ENCODE measurements at regions not wholly inside any gene's neighbourhood (a gene's known extent, or its start where the extent isn't known, plus 50 kb on each side); places are given as distances from the start of the nearest gene placed in this dataset.
A peak's percentile ranks its signal among the peaks of the same experiment; 100 is the strongest.

DNA sequence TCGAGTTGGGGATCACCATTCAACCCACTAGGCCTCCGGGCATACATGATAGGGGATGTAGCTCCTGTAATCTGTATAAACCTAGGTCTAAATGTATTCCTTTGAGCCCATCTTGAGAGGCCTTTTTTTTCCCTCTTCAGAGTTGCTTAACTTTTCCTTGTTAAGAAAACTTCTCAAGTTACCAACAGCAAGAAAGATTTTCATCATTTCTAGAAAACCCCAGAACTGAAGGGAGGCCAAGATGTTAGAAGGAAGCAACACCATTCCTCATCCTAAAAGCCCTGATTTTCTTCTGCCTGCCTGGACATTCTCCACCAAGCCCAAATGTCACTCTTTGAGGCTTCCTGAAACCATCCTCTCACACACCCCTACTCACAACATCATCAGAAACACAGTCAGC lies 79.4 kb downstream of the TMPRSS5 start:
- H3K36me3 ChIP-seq (ENCODE audit: control insufficient read depth in 2 of 4, insufficient read depth in 4 of 4, low read length in 3 of 4): no peaks in the 10 kb centered on the region
- H2BK120ac ChIP-seq (replicated peaks; ENCODE audit: low read depth, low read length): no peak overlapping the region
- H2BK12ac ChIP-seq (ENCODE audit: low read depth, low read length): peak overlapping the region; percentile 82; the same call in 1 of the 2 replicates
- no peaks in the 10 kb centered on the region for H3K9me3 ChIP-seq (ENCODE audit: insufficient read depth in 2 of 2, low read depth in 1 of 2, low read length in 1 of 2)
- H4K8ac ChIP-seq (ENCODE audit: extremely low read depth, insufficient read depth, low read length): no peak overlapping the region
- peak overlapping the region; percentile 7 for H4K91ac ChIP-seq (replicated peaks; ENCODE audit: insufficient read length, low read length)
- H4K5ac ChIP-seq (ENCODE audit: insufficient read length, low read depth, low read length): no peak overlapping the region
- H3K18ac ChIP-seq (ENCODE audit: extremely low read depth, low read length): no peak overlapping the region
- no peak overlapping the region for H3K9ac ChIP-seq (replicated peaks in 1 of 4; ENCODE audit: extremely low read depth in 1 of 4, low read depth in 3 of 4, low read length in 3 of 4)
- no peak overlapping the region for H3K23ac ChIP-seq (ENCODE audit: insufficient read length)
- H3K4me3 ChIP-seq (ENCODE audit: extremely low read depth in 1 of 4, insufficient read depth in 2 of 4, low read depth in 3 of 4, low read length in 4 of 4): no peak overlapping the region
- H3K4me2 ChIP-seq (ENCODE audit: insufficient read depth in 1 of 2, low read depth in 2 of 2, low read length in 2 of 2): no peak overlapping the region
- TF ChIP-seq CHD1 (IDR thresholded peaks at IDR 0.05; ENCODE audit: low read depth, low read length) (no peak), PHF8 (conservative IDR thresholded peaks at IDR 0.05; ENCODE audit: low read depth, low read length) (no peak), RFX5 (IDR thresholded peaks at IDR 0.05; ENCODE audit: borderline replicate concordance, low read depth, low read length) (no peak), ZNF274 (IDR thresholded peaks at IDR 0.05; ENCODE audit: borderline replicate concordance, extremely low read depth, low read length) (no peak), TAF7 (optimal IDR thresholded peaks at IDR 0.05; ENCODE audit: borderline replicate concordance, low read depth, low read length) (no peak)
- no peak overlapping the region for H3K27ac ChIP-seq (ENCODE audit: low read depth, low read length)
- no peak overlapping the region for H2BK5ac ChIP-seq (ENCODE audit: low read depth, low read length)
- 92% methylated on average over 2 of the region's 2 CpGs; no CpG with 5 or more reads in 1 of the 2 experiments for WGBS, 2 experiments (ENCODE audit: extremely low coverage in 1 of 2, insufficient coverage in 1 of 2, insufficient read length in 1 of 2, insufficient replicate concordance in 2 of 2, low coverage in 1 of 2, low lambda C conversion rate in 2 of 2, missing lambda C conversion rate in 1 of 2)
- POLR2A ChIA-PET (ENCODE audit: partially characterized antibody): no interaction called here
- no peak overlapping the region for H2AK5ac ChIP-seq (ENCODE audit: low read depth, low read length)
- CTCF ChIA-PET (ENCODE audit: partially characterized antibody): no interaction called here
- H3K56ac ChIP-seq (replicated peaks; ENCODE audit: insufficient read length, low read depth, low read length): no peak overlapping the region
- no peaks in the 10 kb centered on the region for H4K20me1 ChIP-seq (replicated peaks in 1 of 2; ENCODE audit: control insufficient read depth in 1 of 2, insufficient read depth in 2 of 2, low read length in 2 of 2)
- H2BK20ac ChIP-seq (ENCODE audit: low read length): no peak overlapping the region; the same call in 1 of the 2 replicates
- no peak overlapping the region for H3K14ac ChIP-seq (ENCODE audit: insufficient read length)
- no peak overlapping the region for H3K4ac ChIP-seq (replicated peaks; ENCODE audit: insufficient read length, low read depth, low read length)
- no peaks in the 10 kb centered on the region for H3K79me2 ChIP-seq (ENCODE audit: control insufficient read depth in 1 of 2, insufficient read depth in 2 of 2, low read length in 2 of 2)
- no peaks in the 10 kb centered on the region for H3K79me1 ChIP-seq (ENCODE audit: low read depth, low read length)
- H2BK15ac ChIP-seq (ENCODE audit: low read length): 0 out of 2 replicates have a peak overlapping the region, but pooled peaks have one; percentile 54
- FAIRE-seq: no peak
- DNase-seq (ENCODE audit: low read depth in 1 of 2, low spot score in 2 of 2): no peak
- H3K4me1 ChIP-seq (replicated peaks in 1 of 4; ENCODE audit: control insufficient read depth in 3 of 4, insufficient read depth in 4 of 4, low read length in 3 of 4): peaks cover 10 to 12% (median 11%) of the 10 kb centered on the region in 4 experiments
- no peak overlapping the region for H2AFZ ChIP-seq (ENCODE audit: low read length)
- no peaks in the 10 kb centered on the region; the same call in 1 of the 2 replicates for H3K23me2 ChIP-seq (ENCODE audit: low read depth, low read length)
- H3K27me3 ChIP-seq (replicated peaks in 1 of 4; ENCODE audit: control insufficient read depth in 3 of 4, extremely low read depth in 1 of 4, insufficient read depth in 3 of 4, low read length in 3 of 4): peaks cover 0 to 11% (median 8%) of the 10 kb centered on the region in 4 experiments; a peak in 6 of 7 replicates

All from H1 (cell line).